KOPT-K1 (cell line): ENCODE measurements at regions not wholly inside any gene's neighbourhood (a gene's known extent, or its start where the extent isn't known, plus 50 kb on each side); places are given as distances from the start of the nearest gene placed in this dataset.

Source experiments
- H3K27ac ChIP-seq: fragments of 200-600 bp; sonication (generic); 2 replicates; pipeline ENCODE4 v1.5.1; 2016; ENCODE audit warnings: antibody characterized with exemption, mild to moderate bottlenecking, low read depth, low read length; ENCODE audit not compliant: poor library complexity, severe bottlenecking
- H3K36me3 ChIP-seq: fragments of 200-600 bp; sonication (generic); 2 replicates; pipeline ENCODE4 v1.5.1; 2017; ENCODE audit warnings: antibody characterized with exemption, mild to moderate bottlenecking, low read length, moderate library complexity; ENCODE audit not compliant: insufficient read depth
- H3K9me3 ChIP-seq: fragments of 200-600 bp; sonication (generic); 2 replicates; pipeline ENCODE4 v1.5.1; 2017; ENCODE audit warnings: antibody characterized with exemption, low read length, mild to moderate bottlenecking; ENCODE audit not compliant: insufficient read depth, poor library complexity, severe bottlenecking

- Histone ChIP-seq H3K36me3 (no peaks in the 10 kb centered on the region), H3K9me3 (no peaks in the 10 kb centered on the region), H3K27ac (no peak overlapping the region)
Observed at GRCh38 chr20:58075586-58076345, 152.7 kb downstream of the ANKRD60 start.

- no peaks in the 10 kb centered on the region for H3K9me3 ChIP-seq
- peak overlapping the region; percentile 31 for H3K27ac ChIP-seq
- no peaks in the 10 kb centered on the region for H3K36me3 ChIP-seq
Observed at GRCh38 chr20:58073945-58074856, 154.3 kb downstream of the ANKRD60 start.

GRCh38 chr20:58072695-58073671, 155.5 kb downstream of the ANKRD60 start:
- no peak overlapping the region for H3K27ac ChIP-seq
- H3K36me3 ChIP-seq = no peaks in the 10 kb centered on the region
- no peaks in the 10 kb centered on the region for H3K9me3 ChIP-seq

GRCh38 chr20:58071991-58072390, 156.5 kb downstream of the ANKRD60 start:
- Histone ChIP-seq H3K9me3 (no peaks in the 10 kb centered on the region), H3K36me3 (no peaks in the 10 kb centered on the region), H3K27ac (no peak overlapping the region)

GRCh38 chr20:58071298-58071697, 157.2 kb downstream of the ANKRD60 start:
- Histone ChIP-seq H3K36me3 (no peaks in the 10 kb centered on the region), H3K9me3 (no peaks in the 10 kb centered on the region), H3K27ac (no peak overlapping the region)

GRCh38 chr20:58070664-58071196, 157.7 kb downstream of the ANKRD60 start:
- Histone ChIP-seq H3K9me3 (no peaks in the 10 kb centered on the region), H3K27ac (no peak overlapping the region), H3K36me3 (no peaks in the 10 kb centered on the region)

DNA sequence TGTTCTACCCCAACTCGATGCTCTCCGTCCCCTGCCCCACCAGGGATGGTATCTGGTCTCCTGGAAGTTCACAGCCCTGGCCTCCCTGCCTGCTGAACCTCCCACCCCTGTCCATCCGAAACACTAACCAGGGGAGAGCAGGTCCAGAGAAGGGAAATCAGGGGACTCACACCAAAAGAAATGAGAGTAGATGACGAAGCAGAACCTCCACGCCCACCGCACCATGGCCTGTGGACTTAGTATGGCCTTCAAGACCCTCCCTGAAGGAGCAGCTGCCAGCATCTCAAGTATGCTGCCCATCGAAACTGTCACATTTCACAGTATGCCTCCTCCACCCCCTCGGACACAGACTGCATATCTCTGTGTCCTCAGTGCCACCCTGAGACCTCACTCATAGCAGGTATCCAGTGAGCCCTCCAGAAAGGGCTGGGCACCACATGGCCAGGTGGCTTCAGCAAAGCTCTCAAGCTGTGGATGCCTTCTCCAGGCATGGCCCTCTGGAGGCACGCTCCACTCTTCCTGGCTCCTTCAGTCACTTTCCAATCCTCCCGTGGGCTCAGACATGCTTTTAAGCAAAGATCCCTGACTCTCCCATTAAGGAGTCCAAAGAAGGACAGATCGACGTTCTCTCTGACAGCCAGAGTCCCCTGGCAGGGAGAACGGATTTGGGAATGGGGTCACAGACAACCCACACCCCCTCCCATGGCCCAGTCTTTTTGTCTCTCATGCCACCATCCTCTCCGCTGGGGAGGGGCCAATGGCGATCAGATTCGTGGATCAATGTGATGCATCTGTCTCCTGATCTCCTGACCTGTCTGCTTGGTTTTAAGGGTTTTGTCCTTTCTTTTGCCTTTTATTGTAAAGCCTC, 158.4 kb downstream of the ANKRD60 start:
- H3K27ac ChIP-seq = no peak overlapping the region
- H3K36me3 ChIP-seq = no peaks in the 10 kb centered on the region
- no peaks in the 10 kb centered on the region for H3K9me3 ChIP-seq

DNA sequence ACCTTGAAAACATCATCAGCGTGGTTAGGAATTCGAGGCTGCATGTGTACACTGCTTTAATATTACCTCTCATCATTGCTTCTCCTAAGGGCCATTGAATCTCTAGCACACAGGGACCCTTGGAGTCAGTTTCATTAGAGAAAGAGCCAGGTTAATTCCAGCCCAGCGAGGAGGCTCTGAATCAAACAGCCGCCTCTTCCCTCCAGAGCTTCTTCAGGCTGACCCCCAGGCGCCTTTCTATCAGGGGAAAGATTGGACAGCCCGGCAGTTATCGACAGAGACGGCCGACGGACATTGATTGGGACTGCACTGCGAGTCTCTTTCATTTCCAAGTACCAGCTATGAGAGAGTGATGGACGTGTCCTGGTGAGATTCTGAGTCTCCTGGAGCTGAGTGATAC, 159.2 kb downstream of the ANKRD60 start:
- no peaks in the 10 kb centered on the region for H3K9me3 ChIP-seq
- H3K36me3 ChIP-seq = no peaks in the 10 kb centered on the region
- no peak overlapping the region for H3K27ac ChIP-seq

- Histone ChIP-seq H3K27ac (no peak overlapping the region), H3K36me3 (no peaks in the 10 kb centered on the region), H3K9me3 (peaks cover 8% of the 10 kb centered on the region)
Observed at GRCh38 chr20:58065508-58066361, 162.7 kb downstream of the ANKRD60 start.

DNA sequence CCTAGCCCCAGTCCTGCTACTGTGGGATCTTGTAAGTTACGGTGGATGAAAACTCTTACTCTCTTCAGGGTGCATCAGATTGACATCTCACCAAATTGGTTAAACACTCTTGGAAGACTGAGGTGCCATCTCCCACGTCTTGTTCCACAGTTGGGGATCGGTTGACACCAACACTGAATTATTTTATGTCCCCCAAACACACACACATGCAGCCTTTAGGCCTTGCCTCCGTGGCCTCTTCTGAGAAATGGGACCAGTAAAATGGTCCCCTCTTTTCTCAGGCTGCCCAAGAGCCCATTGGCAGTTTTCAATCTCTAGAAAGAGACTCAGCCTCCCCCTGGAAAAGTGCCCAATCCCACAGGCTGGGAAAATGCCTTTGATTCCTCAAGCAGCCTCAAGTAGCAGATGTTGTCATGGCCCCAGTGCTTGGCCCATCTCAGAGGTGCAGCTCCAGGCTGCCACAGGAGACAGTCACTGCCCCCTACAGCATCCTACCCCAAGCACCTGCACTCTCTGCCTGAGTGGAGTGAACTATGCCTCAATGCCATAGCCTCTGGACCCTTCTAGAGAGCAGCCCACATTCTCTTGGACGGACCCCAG, 163.9 kb downstream of the ANKRD60 start:
- H3K27ac ChIP-seq = no peak overlapping the region
- no peaks in the 10 kb centered on the region for H3K36me3 ChIP-seq
- H3K9me3 ChIP-seq = peaks cover 8% of the 10 kb centered on the region

DNA sequence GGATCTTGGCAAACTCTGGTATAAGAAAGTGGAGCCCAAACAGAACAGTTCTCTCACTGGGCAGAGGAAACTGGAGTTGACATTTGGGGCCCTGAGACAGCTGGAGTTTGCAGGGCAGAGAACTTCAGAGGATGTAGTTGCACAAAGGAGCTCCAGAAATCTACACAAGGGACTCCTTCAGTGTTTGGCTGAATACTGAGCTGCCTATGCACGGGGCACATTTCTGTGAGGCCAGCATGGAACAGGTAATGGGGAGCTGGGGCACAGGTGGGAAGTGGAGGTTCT, 169.3 kb downstream of the ANKRD60 start:
- peaks cover 8% of the 10 kb centered on the region for H3K9me3 ChIP-seq
- H3K27ac ChIP-seq = no peak overlapping the region
- no peaks in the 10 kb centered on the region for H3K36me3 ChIP-seq

DNA sequence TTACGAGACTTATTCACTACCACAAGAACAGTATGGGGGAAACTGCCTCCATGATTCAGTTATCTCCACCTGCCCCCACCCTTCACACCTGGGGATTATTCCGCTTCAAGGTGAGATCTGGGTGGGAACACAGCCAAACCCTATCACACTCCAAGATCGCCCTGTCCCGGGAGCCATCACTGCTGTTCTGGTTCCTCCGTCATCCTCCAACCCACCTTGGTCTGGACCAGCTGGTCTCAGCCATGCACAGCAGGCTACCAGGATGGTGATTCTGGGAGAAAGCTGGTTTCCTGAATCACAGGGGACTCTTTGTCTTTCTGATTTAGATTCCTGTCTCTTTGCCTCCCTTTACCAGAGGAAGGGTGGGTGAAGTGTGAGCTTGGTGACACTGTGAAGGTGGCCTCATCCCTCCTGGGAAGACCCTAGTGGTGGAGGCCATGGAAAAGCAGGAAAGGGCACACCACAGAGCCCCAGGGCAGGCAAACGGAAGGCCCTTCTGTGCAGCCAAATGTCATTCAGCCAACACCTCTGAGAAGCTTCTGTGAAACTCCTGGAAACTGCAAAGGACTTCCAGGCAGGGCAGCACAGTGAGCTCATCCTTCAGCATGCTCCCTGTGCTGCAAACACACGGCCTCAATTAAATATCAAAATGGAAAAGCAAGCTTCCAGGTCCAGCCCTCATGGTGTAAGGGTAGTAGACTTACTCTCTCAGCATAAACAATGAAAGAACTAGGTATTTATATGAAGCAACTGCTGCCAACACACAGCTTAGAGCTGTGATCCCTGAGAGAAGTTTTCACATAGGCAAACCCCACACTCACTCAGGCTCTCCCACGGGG, 169.8 kb downstream of the ANKRD60 start:
- H3K9me3 ChIP-seq = peaks cover 8% of the 10 kb centered on the region
- no peak overlapping the region for H3K27ac ChIP-seq
- no peaks in the 10 kb centered on the region for H3K36me3 ChIP-seq
